Globus pallidus (tissue), 1 donor: ENCODE measurements at regions not wholly inside any gene's neighbourhood (a gene's known extent, or its start where the extent isn't known, plus 50 kb on each side); places are given as distances from the start of the nearest gene placed in this dataset.

Experiments
- DNase-seq: peaks from one replicate; pipeline ENCODE4 v3.0.0-alpha.2; 2015; ENCODE audit warnings: low spot score

- DNase-seq: no peak
Observed at GRCh38 chr1:81574408-81574807, 226.3 kb upstream of the ADGRL2 start.

- no peak for DNase-seq
Observed at GRCh38 chr1:81573458-81573857, 227.3 kb upstream of the ADGRL2 start.

GRCh38 chr1:81571946-81572345 is 228.8 kb upstream of the ADGRL2 start:
- no peak for DNase-seq

- DNase-seq: no peak
Observed at GRCh38 chr1:81569761-81570160, 231.0 kb upstream of the ADGRL2 start.

- no peak for DNase-seq
Observed at GRCh38 chr1:81563632-81564031, 237.1 kb upstream of the ADGRL2 start.

- no peak for DNase-seq
Observed at GRCh38 chr1:81562934-81563333, 237.8 kb upstream of the ADGRL2 start.

- no peak for DNase-seq
Observed at GRCh38 chr1:81560629-81561028, 240.1 kb upstream of the ADGRL2 start.

- no peak for DNase-seq
Observed at GRCh38 chr1:81559662-81560350, 240.9 kb upstream of the ADGRL2 start.

DNA sequence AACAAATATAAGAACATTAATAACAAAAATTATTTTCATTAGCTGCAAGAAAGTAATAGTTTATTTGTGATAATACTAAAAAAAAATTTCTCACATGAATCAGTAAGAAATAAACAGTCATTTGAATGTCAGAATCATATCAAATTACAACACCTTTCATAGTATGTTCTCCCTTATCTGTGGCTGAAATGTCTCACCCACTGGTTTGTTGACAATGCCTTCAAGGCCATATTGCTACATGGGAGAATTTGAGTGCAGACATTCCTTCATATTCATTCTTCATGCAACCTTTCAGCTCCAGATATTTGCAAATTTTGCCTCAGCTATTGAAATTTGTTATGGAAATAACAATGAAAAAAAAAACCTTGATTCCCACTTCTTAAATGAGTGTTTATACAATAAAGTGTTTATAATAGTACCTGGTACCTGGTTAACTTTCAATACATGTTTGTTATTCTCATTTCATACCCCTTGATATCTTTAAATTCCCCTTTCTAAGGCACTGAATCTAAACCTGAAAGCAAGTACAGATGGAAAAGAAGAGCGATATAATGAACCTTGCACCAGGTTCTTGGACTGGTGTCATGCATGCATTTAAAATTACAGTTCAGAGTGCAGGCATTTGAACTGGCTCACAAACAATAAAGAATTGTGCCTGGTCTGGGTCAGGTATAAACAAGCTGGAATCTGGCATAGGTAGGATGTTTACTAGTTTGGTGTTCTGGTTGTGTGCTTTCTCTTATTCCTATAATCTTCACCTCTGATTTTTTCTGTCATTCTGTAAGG is 242.2 kb upstream of the ADGRL2 start:
- DNase-seq: no peak

- no peak for DNase-seq
Observed at GRCh38 chr1:81556968-81557367, 243.8 kb upstream of the ADGRL2 start.

GRCh38 chr1:81554534-81554933 is 246.2 kb upstream of the ADGRL2 start:
- DNase-seq: no peak

DNA sequence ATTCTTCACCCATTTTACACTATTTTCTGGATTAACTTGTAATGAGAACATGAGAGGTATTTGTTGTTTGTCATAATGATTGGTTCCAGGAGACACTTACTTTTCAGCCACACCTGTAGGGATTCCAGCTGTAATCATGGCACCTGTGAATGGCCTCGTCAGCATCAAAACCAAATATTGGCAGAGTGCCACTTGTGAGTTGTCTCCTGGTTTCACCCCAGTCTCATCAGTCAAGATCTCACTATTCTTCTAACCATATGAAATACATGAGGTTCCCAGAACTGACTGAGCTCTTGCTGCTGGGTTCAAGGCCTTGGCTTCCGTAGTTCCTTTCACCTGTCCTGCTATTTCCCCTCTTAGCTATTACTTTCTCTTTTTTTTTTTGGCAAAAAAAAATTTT is 246.6 kb upstream of the ADGRL2 start:
- DNase-seq: no peak

DNA sequence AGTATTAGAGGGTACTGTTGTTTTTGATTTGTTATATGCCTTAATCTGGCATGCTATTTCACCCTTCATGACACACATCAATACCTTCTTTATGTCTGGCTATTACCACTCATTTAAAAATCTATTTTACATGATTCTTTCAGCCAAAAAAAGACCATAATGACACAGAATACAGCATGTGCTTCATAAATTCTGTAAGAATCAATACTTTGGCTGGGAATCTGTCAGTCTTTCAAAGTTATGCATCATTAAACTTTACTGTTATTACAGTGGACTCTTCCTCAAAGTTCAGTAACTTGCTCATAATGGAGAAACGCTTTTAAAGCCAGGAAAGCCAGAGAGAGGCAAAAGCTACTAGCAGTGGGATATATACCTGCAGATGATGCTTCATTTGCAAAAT is 247.2 kb upstream of the ADGRL2 start:
- DNase-seq: no peak

GRCh38 chr1:81551946-81552345 is 248.8 kb upstream of the ADGRL2 start:
- no peak for DNase-seq

DNA sequence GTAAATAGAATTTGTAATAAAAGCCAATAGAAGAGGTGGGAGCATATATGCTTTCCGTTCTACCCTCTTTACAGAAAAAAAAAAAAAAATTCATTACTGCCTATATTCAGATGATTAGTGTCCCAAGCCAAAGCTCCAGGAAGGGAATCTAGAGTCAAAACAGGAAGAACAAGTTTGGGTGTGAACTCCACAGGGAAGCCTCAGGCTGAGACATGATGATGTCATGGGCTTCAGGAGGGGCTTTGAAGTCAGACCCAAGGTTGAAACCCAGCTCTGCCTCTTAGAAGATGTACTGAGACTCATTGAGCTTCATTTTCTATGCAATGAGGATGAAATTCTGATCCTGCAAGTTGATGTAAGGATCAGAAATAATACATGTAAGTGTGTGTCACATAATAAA is 250.0 kb upstream of the ADGRL2 start:
- no peak for DNase-seq

DNA sequence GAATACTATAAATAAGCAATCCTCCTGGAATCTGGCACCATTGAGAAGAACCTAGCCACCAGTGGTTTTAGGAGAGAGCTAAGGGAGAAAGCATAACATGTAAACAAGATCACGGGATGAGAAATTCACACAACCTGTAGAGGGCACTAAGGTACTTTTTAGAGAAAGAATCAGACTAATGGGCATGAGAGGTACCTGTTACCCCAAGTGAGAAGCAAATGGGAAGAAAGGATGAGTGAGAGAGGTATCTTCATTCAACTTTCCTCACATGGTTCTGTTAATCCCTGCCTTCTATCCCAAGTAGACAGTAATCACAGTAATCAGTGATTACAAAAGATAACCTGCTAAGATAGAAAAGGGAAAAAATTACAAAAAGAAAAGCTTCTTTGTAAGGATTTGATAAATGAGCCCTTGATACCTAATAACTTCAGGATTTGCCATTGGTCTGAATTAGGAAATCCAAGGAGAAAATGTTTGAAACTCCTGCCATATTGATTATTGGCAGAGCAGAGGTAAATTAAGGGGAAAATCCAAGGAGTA is 251.1 kb upstream of the ADGRL2 start:
- DNase-seq: no peak

DNA sequence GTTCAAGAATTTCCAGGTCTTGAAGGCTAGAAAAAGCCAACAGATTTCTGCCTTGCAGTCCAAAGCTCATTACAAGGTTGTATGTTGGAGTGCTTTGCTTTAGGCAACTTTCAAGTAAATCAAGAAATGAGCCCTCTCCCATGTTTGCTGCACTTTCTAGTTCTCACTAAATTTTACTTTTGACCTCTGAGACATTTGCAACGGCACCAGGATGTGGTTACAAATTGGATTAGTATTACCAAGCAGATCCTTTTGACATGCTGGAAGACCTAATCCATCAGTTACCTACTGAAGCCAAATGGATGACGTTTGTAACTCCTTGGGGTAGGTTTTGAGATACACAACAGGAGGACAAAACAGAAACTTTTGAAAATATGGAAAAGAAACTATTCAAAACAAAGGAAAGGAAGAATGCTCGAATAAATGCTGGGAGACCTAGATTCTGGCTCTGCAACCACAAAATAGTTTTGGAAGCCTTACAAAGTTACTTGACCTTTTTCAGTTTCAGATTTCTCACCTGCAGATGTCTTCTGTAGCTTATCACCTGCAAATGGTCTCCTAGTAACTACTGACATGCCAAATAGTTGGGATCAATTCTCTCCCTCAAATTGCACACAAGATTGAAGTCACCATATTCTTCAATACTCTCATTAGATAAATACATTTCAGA is 251.7 kb upstream of the ADGRL2 start:
- DNase-seq: no peak

DNA sequence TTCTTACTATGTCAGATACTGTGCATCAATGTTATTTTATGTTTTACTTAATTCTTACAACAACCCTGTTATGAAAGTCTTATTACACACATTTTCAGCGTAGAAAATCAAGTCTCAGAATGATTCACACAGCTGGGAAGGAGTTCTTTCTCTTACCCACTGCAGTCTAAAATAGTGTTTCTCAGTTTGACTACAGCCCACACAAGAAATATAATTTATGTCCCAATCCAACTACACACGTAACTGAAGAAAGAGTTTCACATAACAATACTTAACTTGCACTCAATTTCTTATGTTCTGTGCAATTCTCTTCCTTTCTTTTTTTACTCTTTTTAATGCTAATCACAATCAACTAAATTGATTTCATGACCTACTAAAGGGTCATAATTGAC is 252.8 kb upstream of the ADGRL2 start:
- no peak for DNase-seq

DNA sequence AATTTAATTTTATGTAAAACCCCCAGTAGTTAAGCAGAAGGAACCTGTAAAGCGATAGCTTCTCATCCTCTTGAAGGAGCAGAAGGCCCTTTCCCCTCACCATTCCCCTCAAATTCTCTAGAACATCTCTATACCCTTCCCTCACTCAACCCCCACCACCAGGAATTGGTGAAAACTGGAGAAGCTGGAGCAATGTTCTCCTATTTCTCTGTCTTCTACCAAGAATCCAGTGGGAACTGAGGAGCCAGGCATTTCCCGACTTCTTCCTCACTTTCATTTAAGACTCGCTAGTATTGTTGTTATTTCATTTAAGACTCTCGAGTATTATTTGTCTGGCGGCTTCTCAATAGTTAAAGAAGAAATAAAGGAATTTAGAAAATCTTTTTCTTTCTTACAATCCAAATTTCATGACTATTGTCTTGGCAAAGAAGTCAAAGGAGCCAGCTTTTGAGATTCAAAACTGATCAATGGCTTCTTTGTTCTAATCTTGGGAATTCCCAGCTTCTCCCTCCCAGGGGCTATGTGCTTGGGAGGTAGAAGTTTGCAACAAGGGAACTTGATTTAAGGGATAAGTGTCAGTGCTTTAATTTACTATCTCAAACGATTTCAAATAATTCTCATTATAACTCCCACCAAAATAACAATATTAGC is 253.3 kb upstream of the ADGRL2 start:
- no peak for DNase-seq

DNA sequence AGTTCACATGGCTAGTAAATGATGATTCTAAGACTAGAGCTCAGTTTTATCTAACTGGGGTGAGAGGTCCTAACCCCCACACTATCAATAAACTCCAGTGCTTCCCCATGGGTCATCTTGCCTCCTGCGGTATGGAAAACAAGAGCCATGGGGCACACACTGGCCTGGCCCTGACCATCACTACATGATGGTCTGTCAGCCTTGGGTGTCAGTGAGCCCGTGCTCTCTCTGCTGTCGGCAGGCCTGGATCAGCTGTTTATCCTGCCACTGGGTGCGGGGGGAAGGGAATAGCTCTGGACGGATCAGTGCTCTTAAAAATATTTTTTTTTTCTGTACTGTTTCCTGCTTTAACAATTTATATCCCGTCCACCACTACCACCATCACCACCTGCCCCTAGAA is 255.0 kb upstream of the ADGRL2 start:
- no peak for DNase-seq

DNA sequence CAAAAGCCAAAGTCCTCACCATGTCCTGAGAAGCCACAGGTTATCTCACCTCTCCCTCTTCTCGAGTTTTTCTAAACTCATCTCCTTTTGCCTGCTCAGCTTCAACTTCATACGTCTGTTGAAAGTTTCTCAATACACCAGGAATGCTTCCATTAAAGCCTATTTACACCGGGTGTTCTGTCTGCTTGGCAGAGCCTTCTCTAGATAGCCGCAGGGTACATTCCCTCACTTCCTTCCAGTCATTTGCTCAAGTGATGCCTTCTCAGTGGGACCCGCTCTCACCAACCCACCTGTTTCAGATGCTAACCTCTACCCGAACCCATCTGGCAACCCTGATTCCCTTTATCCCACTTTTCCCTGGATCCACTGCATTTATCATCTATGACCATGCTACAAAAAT is 257.0 kb upstream of the ADGRL2 start:
- no peak for DNase-seq

GRCh38 chr1:81542196-81542595 is 258.5 kb upstream of the ADGRL2 start:
- DNase-seq: no peak
